HG02852 (cell line): ENCODE measurements at regions not wholly inside any gene's neighbourhood (a gene's known extent, or its start where the extent isn't known, plus 50 kb on each side); places are given as distances from the start of the nearest gene placed in this dataset.

Source experiments
- ATAC-seq: cut with Tn5 transposase; IDR thresholded peaks from one replicate; pipeline ENCODE4 v1.9.1; 2021; ENCODE audit warnings: mild to moderate bottlenecking, moderate library complexity; ENCODE audit not compliant: unreplicated experiment

- no peak for ATAC-seq
These were observed 269.5 kb upstream of the POU3F3 start for GRCh38 chr2:104584393-104584792.

- no peak for ATAC-seq
These were observed 258.3 kb upstream of the POU3F3 start for GRCh38 chr2:104595576-104595975.

- ATAC-seq = no peak
These were observed 256.0 kb upstream of the POU3F3 start for GRCh38 chr2:104597942-104598341.

GRCh38 chr2:104598636-104599035 is 255.3 kb upstream of the POU3F3 start:
- no peak for ATAC-seq

- ATAC-seq = no peak
These were observed 254.0 kb upstream of the POU3F3 start for GRCh38 chr2:104599787-104600510.

GRCh38 chr2:104606056-104606455 is 247.9 kb upstream of the POU3F3 start:
- no peak for ATAC-seq

GRCh38 chr2:104616856-104617255 is 237.1 kb upstream of the POU3F3 start:
- ATAC-seq = no peak

- no peak for ATAC-seq
These were observed 233.1 kb upstream of the POU3F3 start for GRCh38 chr2:104620801-104621200.

GRCh38 chr2:104635608-104636007 is 218.3 kb upstream of the POU3F3 start:
- ATAC-seq = no peak

- ATAC-seq = no peak
These were observed 215.6 kb upstream of the POU3F3 start for GRCh38 chr2:104638190-104638858.

- ATAC-seq = no peak
These were observed 215.1 kb upstream of the POU3F3 start for GRCh38 chr2:104638859-104639202.

- ATAC-seq = no peak
These were observed 212.1 kb upstream of the POU3F3 start for GRCh38 chr2:104641786-104642185.

- ATAC-seq = no peak
These were observed 205.5 kb upstream of the POU3F3 start for GRCh38 chr2:104648376-104648775.

- no peak for ATAC-seq
These were observed 204.0 kb upstream of the POU3F3 start for GRCh38 chr2:104649866-104650265.

GRCh38 chr2:104650405-104650996 is 203.4 kb upstream of the POU3F3 start:
- ATAC-seq = no peak

GRCh38 chr2:104654811-104655210 is 199.1 kb upstream of the POU3F3 start:
- no peak for ATAC-seq

GRCh38 chr2:104656571-104657163 is 197.2 kb upstream of the POU3F3 start:
- ATAC-seq = no peak

- no peak for ATAC-seq
These were observed 195.6 kb upstream of the POU3F3 start for GRCh38 chr2:104658144-104658835.

GRCh38 chr2:104658904-104659591 is 194.9 kb upstream of the POU3F3 start:
- ATAC-seq = no peak

GRCh38 chr2:104660991-104661390 is 192.9 kb upstream of the POU3F3 start:
- ATAC-seq = no peak

GRCh38 chr2:104664672-104665071 is 189.2 kb upstream of the POU3F3 start:
- ATAC-seq = no peak
